ENCODE measurements at regions not wholly inside any gene's neighbourhood (a gene's known extent, or its start where the extent isn't known, plus 50 kb on each side); places are given as distances from the start of the nearest gene placed in this dataset.

DNA sequence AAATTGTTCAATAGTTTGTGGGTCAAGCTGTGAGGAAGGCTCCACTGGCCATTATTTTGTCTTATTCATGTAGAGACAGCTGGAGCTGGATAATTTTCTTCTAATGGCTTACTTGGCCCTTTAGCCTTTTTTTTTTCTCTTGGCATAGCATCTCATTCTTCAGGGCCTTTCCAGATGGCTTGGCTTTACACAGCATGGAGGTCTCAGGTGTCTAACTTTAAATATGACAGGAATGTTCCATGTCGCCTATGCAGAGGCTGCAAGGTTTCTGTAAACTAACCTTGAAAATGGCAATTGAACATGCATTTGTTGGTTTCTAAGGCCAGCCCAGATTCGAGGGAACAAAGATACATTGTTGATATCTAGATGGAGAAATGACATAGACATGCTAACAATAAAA lies 247.9 kb upstream of the CNTN5 start:
- TF ChIP-seq, protein P1, sequence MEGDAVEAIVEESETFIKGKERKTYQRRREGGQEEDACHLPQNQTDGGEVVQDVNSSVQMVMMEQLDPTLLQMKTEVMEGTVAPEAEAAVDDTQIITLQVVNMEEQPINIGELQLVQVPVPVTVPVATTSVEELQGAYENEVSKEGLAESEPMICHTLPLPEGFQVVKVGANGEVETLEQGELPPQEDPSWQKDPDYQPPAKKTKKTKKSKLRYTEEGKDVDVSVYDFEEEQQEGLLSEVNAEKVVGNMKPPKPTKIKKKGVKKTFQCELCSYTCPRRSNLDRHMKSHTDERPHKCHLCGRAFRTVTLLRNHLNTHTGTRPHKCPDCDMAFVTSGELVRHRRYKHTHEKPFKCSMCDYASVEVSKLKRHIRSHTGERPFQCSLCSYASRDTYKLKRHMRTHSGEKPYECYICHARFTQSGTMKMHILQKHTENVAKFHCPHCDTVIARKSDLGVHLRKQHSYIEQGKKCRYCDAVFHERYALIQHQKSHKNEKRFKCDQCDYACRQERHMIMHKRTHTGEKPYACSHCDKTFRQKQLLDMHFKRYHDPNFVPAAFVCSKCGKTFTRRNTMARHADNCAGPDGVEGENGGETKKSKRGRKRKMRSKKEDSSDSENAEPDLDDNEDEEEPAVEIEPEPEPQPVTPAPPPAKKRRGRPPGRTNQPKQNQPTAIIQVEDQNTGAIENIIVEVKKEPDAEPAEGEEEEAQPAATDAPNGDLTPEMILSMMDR (IDR thresholded peaks at IDR 0.05; ENCODE audit: low read length), result no peak
- TF ChIP-seq EZH2 (IDR thresholded peaks at IDR 0.05; ENCODE audit: borderline replicate concordance, low read length), result no peak
